ENCODE measurements at regions not wholly inside any gene's neighbourhood (a gene's known extent, or its start where the extent isn't known, plus 50 kb on each side); places are given as distances from the start of the nearest gene placed in this dataset.

GRCh38 chr15:97383516-97383915 is 577.0 kb upstream of the ARRDC4 start:
- no peak for DNase-seq
- Histone ChIP-seq H3K27ac (no peak overlapping the region), H3K36me3 (no peaks in the 10 kb centered on the region), H3K9me3 (no peaks in the 10 kb centered on the region), H3K27me3 (no peaks in the 10 kb centered on the region), H3K4me1 (no peaks in the 10 kb centered on the region), H3K4me3 (no peak overlapping the region)
- ATAC-seq (ENCODE audit: low FRiP score in 2 of 2): no peak
- TF ChIP-seq POLR2A (IDR thresholded peaks at IDR 0.05): no peak
- TF ChIP-seq POLR2AphosphoS5 (IDR thresholded peaks at IDR 0.05): no peak
- no peak for TF ChIP-seq EP300 (IDR thresholded peaks at IDR 0.05)
- no peak for TF ChIP-seq CTCF (IDR thresholded peaks at IDR 0.05)
- 75 to 77% methylated on average over 3 of the region's 3 CpGs for WGBS, 2 donors

GRCh38 chr15:97386940-97387339 is 573.6 kb upstream of the ARRDC4 start:
- DNase-seq (no peak), ATAC-seq (ENCODE audit: low FRiP score in 2 of 2) (no peak)
- TF ChIP-seq EP300 (IDR thresholded peaks at IDR 0.05) (no peak), CTCF (IDR thresholded peaks at IDR 0.05) (no peak), POLR2AphosphoS5 (IDR thresholded peaks at IDR 0.05) (no peak)
- H3K36me3 ChIP-seq: no peaks in the 10 kb centered on the region
- H3K4me1 ChIP-seq: no peaks in the 10 kb centered on the region
- 83 to 85% methylated on average over 5 of the region's 5 CpGs for WGBS, 2 donors
- H3K4me3 ChIP-seq: no peak overlapping the region
- no peaks in the 10 kb centered on the region for H3K27me3 ChIP-seq
- H3K27ac ChIP-seq: no peak overlapping the region
- H3K9me3 ChIP-seq: no peaks in the 10 kb centered on the region

GRCh38 chr15:97401195-97401594 is 559.3 kb upstream of the ARRDC4 start:
- no peak for TF ChIP-seq POLR2AphosphoS5 (IDR thresholded peaks at IDR 0.05)
- TF ChIP-seq CTCF (IDR thresholded peaks at IDR 0.05): no peak
- TF ChIP-seq POLR2A (IDR thresholded peaks at IDR 0.05): no peak
- TF ChIP-seq EP300 (IDR thresholded peaks at IDR 0.05): no peak
- no peak overlapping the region for H3K4me3 ChIP-seq
- H3K4me1 ChIP-seq: no peaks in the 10 kb centered on the region
- H3K27ac ChIP-seq: no peak overlapping the region
- WGBS, 2 donors: 70 to 79% methylated on average over 4 of the region's 4 CpGs
- H3K9me3 ChIP-seq: no peaks in the 10 kb centered on the region
- no peaks in the 10 kb centered on the region for H3K36me3 ChIP-seq
- H3K27me3 ChIP-seq: no peaks in the 10 kb centered on the region
- no peak for DNase-seq
- no peak for ATAC-seq (ENCODE audit: low FRiP score in 2 of 2)

- Histone ChIP-seq H3K27ac (no peak overlapping the region), H3K4me3 (no peak overlapping the region), H3K9me3 (no peaks in the 10 kb centered on the region), H3K36me3 (no peaks in the 10 kb centered on the region), H3K27me3 (no peaks in the 10 kb centered on the region), H3K4me1 (no peaks in the 10 kb centered on the region)
- 86 to 91% methylated on average over 2 of the region's 2 CpGs for WGBS, 2 donors
- DNase-seq: no peak
- no peak for TF ChIP-seq POLR2A (IDR thresholded peaks at IDR 0.05)
- no peak for TF ChIP-seq CTCF (IDR thresholded peaks at IDR 0.05)
- no peak for TF ChIP-seq POLR2AphosphoS5 (IDR thresholded peaks at IDR 0.05)
- TF ChIP-seq EP300 (IDR thresholded peaks at IDR 0.05): no peak
- ATAC-seq (ENCODE audit: low FRiP score in 2 of 2): no peak
These were observed 558.5 kb upstream of the ARRDC4 start for GRCh38 chr15:97401970-97402369.

GRCh38 chr15:97406841-97407240 is 553.7 kb upstream of the ARRDC4 start:
- TF ChIP-seq POLR2A (IDR thresholded peaks at IDR 0.05) (no peak), EP300 (IDR thresholded peaks at IDR 0.05) (no peak), CTCF (IDR thresholded peaks at IDR 0.05) (no peak), POLR2AphosphoS5 (IDR thresholded peaks at IDR 0.05) (no peak)
- Histone ChIP-seq H3K9me3 (no peaks in the 10 kb centered on the region), H3K27ac (no peak overlapping the region), H3K27me3 (no peaks in the 10 kb centered on the region), H3K36me3 (no peaks in the 10 kb centered on the region), H3K4me3 (no peak overlapping the region), H3K4me1 (no peaks in the 10 kb centered on the region)
- DNase-seq: no peak
- ATAC-seq (ENCODE audit: low FRiP score in 2 of 2): no peak
- 63 to 65% methylated on average over 2 of the region's 2 CpGs for WGBS, 2 donors
